HCT116 (cell line): ENCODE measurements at regions not wholly inside any gene's neighbourhood (a gene's known extent, or its start where the extent isn't known, plus 50 kb on each side); places are given as distances from the start of the nearest gene placed in this dataset.

Source experiments
- CBX3 ChIP-seq: IDR thresholded peaks from 2 replicates; pipeline ENCODE4 v1.6.1; 2012; ENCODE audit warnings: low read depth
- CEBPB ChIP-seq: IDR thresholded peaks from 2 replicates; pipeline ENCODE4 v1.6.1; 2012; ENCODE audit warnings: low read depth
- CTCF ChIP-seq, 3 experiments: fragments of 200-600 bp in 1 of 3; sonication (generic) in 1 of 3; IDR thresholded peaks in 2 of 3; conservative IDR thresholded peaks in 1 of 3; 2 replicates each; pipeline ENCODE4 v1.5.1; 2012 to 2017; ENCODE audit warnings: low read depth in 2 of 3, low read length in 2 of 3, antibody characterized with exemption in 1 of 3, borderline replicate concordance in 1 of 3, control low read depth in 1 of 3, mild to moderate bottlenecking in 1 of 3, mixed read lengths in 1 of 3, mixed run types in 1 of 3, moderate library complexity in 1 of 3; ENCODE audit not compliant: insufficient read depth in 1 of 3
- ELF1 ChIP-seq: IDR thresholded peaks from 2 replicates; pipeline ENCODE4 v1.6.1; 2012; ENCODE audit warnings: low read depth, borderline replicate concordance
- EZH2 ChIP-seq: fragments of 200-600 bp; sonication (generic); IDR thresholded peaks from 2 replicates; pipeline ENCODE4 v1.6.1; 2017; ENCODE audit warnings: antibody characterized with exemption, mixed run types
- EZH2phosphoT487 ChIP-seq: fragments of 200-600 bp; IDR thresholded peaks from 2 replicates; pipeline ENCODE4 v1.6.1; 2018; ENCODE audit warnings: antibody characterized with exemption, borderline replicate concordance
- FOSL1 ChIP-seq: IDR thresholded peaks from 2 replicates; pipeline ENCODE4 v1.6.1; 2012; ENCODE audit warnings: low read depth
- JUND ChIP-seq: IDR thresholded peaks from 2 replicates; pipeline ENCODE4 v1.6.1; 2012
- POLR2A ChIP-seq: IDR thresholded peaks from 2 replicates; pipeline ENCODE4 v1.7.0; 2011; ENCODE audit warnings: borderline replicate concordance; ENCODE audit not compliant: insufficient read depth, insufficient read length; ENCODE audit errors: extremely low read depth
- POLR2AphosphoS5 ChIP-seq: IDR thresholded peaks from 2 replicates; pipeline ENCODE4 v1.6.1; 2011; ENCODE audit warnings: mild to moderate bottlenecking, low read depth, low read length, moderate library complexity
- SP1 ChIP-seq: IDR thresholded peaks from 2 replicates; pipeline ENCODE4 v1.6.1; 2012; ENCODE audit warnings: low read depth
- SRF ChIP-seq: IDR thresholded peaks from 2 replicates; pipeline ENCODE4 v1.6.1; 2012; ENCODE audit warnings: low read depth

GRCh38 chr4:187390646-187391045 is 604.9 kb upstream of the ZFP42 start:
- TF ChIP-seq SP1 (no peak), JUND (no peak), FOSL1 (no peak), CTCF (IDR thresholded peaks at IDR 0.05 in 2 of 3, conservative IDR thresholded peaks at IDR 0.05 in 1 of 3; ENCODE audit: borderline replicate concordance in 1 of 3, insufficient read depth in 1 of 3, low read depth in 2 of 3, low read length in 2 of 3) (no peak), EZH2 (no peak), POLR2A (no peak), CBX3 (no peak), ELF1 (no peak), SRF (no peak), CEBPB (no peak), EZH2phosphoT487 (no peak), POLR2AphosphoS5 (no peak)
